DND-41 (cell line): ENCODE measurements at regions not wholly inside any gene's neighbourhood (a gene's known extent, or its start where the extent isn't known, plus 50 kb on each side); places are given as distances from the start of the nearest gene placed in this dataset.
A peak's percentile ranks its signal among the peaks of the same experiment; 100 is the strongest.

Experiments
- CTCF ChIP-seq: IDR thresholded peaks from 2 replicates; pipeline ENCODE4 v1.5.1; 2012; ENCODE audit warnings: borderline replicate concordance, low read length, moderate library complexity, mild to moderate bottlenecking; ENCODE audit not compliant: poor library complexity, severe bottlenecking; ENCODE audit errors: extremely low read depth
- EZH2 ChIP-seq: IDR thresholded peaks from 3 replicates; pipeline ENCODE4 v1.6.1; 2012; ENCODE audit warnings: borderline replicate concordance, low read depth, mild to moderate bottlenecking, moderate library complexity, low read length, inconsistent platforms; ENCODE audit not compliant: severe bottlenecking

- TF ChIP-seq CTCF (peak; percentile 76), EZH2 (no peak)
Measured at GRCh38 chr12:104877103-104877705, 80.9 kb downstream of the SLC41A2 start.
